Activated naive CD8-positive, alpha-beta T cell treated with anti-CD3 and anti-CD28 coated beads for 36 hours (primary cell): ENCODE measurements at regions not wholly inside any gene's neighbourhood (a gene's known extent, or its start where the extent isn't known, plus 50 kb on each side); places are given as distances from the start of the nearest gene placed in this dataset.
"Not testable (repeated sequence)": the region's sequence is repeated elsewhere in the genome, so short reads cannot be mapped to it uniquely, and the experiment has no call there.

Experiments
- DNase-seq: peaks from one replicate; pipeline ENCODE4 v3.0.0; 2021
- H3K27ac Mint-ChIP-seq: one replicate; pipeline ENCODE4 v1.8.0; 2022; ENCODE audit warnings: mild to moderate bottlenecking, moderate library complexity, mixed read lengths
- H3K27me3 Mint-ChIP-seq: one replicate; pipeline ENCODE4 v1.8.0; 2022; ENCODE audit warnings: mild to moderate bottlenecking, mixed read lengths
- H3K36me3 Mint-ChIP-seq: one replicate; pipeline ENCODE4 v1.8.0; 2021; ENCODE audit warnings: mild to moderate bottlenecking, mixed read lengths
- H3K4me1 Mint-ChIP-seq: one replicate; pipeline ENCODE4 v1.8.0; 2021; ENCODE audit warnings: mixed read lengths
- H3K4me3 Mint-ChIP-seq: one replicate; pipeline ENCODE4 v1.8.0; 2022; ENCODE audit warnings: mild to moderate bottlenecking, moderate library complexity, mixed read lengths
- H3K9me3 Mint-ChIP-seq: one replicate; pipeline ENCODE4 v1.8.0; 2022; ENCODE audit warnings: mixed read lengths

DNA sequence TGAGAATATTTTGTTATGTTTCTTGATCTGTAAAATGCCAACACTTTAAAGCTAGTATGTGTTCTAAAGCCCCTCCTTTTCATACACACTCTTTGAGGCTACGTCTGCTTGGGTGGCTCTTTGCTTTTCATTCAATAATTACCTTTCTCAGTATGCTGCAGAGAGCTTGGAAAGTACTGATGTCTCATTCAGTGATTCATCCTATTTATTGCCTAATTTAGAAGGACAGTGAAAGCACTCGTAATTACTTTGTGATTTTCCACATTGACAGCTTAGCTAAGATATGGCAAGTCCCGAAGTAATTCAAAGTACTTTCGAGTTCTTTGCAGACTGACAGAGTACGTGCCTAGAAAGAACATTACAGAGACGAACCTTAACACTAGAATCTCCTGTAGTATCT, 57.2 kb downstream of the BMP15 start:
- no peaks in the 10 kb centered on the region for H3K36me3 Mint-ChIP-seq
- H3K27me3 Mint-ChIP-seq: no peaks in the 10 kb centered on the region
- H3K27ac Mint-ChIP-seq: no peak overlapping the region
- H3K4me3 Mint-ChIP-seq: no peak overlapping the region
- no peak for DNase-seq
- H3K9me3 Mint-ChIP-seq: no peaks in the 10 kb centered on the region
- peaks cover 1% of the 10 kb centered on the region for H3K4me1 Mint-ChIP-seq

DNA sequence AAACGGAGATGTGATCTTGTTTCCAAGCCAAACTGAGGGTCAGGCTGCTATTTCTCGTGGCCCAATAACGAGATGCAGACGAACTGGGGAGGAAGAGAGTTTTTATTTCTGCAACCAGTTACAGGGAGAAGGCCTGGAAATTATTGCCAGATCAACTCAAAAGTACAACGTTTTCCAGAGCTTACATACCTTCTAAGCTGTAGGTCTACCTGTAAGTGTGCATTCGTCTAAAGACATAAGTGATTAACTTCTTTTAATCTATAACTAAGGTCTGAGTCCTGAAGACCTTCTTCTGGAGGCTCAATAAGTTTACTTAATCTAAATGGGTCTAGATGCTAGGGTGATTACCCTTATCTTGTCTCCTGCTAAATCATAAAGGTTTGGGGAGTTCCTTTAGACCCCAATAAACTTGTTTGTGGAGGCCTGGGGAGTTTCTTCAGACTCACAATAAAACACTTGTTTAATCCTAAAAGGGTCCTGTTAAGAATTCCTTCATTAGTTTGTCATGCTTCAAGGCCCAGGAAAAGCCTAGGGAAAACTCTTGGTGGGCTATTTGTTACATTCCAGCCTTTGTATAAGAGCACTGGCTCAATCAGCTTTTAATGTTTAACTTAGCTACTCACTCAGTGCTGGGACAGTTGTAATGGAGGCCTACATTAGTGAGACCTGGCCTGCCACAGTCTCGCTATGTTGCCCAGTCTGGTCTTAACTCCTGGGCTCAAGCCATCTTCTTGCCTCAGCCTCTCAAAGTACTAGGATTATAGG, 58.5 kb downstream of the BMP15 start:
- not testable (repeated sequence) for H3K4me3 Mint-ChIP-seq, H3K27ac Mint-ChIP-seq, H3K36me3 Mint-ChIP-seq, H3K27me3 Mint-ChIP-seq, H3K9me3 Mint-ChIP-seq, H3K4me1 Mint-ChIP-seq, DNase-seq

DNA sequence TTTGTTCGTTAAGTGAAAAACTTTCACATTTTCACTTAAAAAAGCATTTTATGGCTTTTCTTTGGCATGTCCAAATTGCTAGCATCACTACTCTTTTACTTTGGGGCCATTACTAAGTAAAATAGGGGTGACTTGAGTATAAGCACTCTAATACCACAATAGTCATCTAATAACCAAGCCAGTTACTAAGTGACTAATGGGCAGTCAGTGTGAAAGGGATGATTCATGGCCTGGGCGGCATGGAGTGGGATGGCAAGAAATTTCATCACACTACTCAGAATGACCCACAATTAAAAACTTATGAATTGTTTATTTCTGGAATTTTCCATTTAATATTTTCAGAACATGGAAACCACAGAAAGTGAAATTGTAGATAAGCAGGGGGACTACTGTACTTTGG, 60.9 kb downstream of the BMP15 start:
- no peaks in the 10 kb centered on the region for H3K27me3 Mint-ChIP-seq
- no peaks in the 10 kb centered on the region for H3K9me3 Mint-ChIP-seq
- H3K36me3 Mint-ChIP-seq: no peaks in the 10 kb centered on the region
- DNase-seq: peak; percentile 2
- no peak overlapping the region for H3K27ac Mint-ChIP-seq
- no peak overlapping the region for H3K4me3 Mint-ChIP-seq
- H3K4me1 Mint-ChIP-seq: no peaks in the 10 kb centered on the region

DNA sequence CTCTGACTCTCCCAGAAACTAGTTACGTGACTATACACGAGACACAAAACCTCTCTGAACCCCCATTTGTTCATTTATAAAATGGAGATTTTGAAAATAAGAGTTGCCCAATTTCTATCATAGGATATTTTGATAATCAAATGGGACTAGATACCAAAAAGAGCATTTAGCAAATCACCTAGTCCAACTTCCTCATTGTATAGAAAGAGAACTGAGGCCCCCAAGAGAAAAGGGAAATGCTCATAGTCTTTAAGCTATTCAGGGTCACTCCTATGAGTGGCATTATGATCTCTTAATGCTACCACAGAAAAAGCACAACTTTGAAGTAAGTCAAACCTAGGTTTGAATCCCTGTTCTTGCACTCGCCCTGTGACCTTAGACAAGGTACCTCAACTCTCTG, 62.7 kb downstream of the BMP15 start:
- Mint-ChIP-seq H3K4me3 (no peak overlapping the region), H3K9me3 (no peaks in the 10 kb centered on the region), H3K36me3 (no peaks in the 10 kb centered on the region), H3K27me3 (peaks cover 5% of the 10 kb centered on the region), H3K27ac (no peak overlapping the region), H3K4me1 (no peaks in the 10 kb centered on the region)
- no peak for DNase-seq

DNA sequence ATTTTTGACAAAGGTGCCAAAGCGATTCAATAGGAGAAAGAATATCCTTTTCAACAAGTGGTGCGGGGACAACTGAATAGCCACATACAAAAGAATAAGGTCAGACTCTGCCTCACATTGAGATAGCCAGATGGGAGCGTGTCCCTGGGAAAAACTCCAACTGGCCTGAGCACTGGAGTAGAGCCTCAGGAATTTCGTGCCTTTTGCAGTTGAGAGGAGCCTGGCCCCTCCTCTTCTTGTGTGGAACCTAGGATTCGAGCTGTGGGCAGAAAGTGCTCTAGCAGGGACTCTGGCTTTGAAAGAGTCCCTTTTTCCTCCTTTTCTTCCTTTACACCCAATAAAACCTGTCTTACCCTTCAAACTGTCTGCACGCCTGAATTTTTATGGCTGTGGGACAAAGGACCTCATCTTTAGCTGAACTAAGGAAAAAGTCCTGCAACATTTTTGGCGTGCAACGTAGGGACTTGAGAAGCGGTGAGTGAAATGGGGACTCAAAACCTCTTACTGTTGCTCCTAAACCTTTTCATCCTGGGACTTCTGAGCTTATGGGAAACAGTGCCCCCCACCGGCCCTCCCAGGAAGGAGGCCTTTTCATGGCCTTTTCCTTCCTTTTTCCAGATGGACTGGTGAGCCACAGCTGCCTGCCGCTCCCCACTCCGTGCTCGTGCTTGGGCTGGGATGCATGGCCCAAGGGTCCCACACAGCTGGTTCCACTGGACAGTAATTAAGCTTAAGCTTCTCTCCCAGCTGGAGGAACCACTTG, 68.6 kb downstream of the BMP15 start:
- no peak for DNase-seq
- H3K9me3 Mint-ChIP-seq: no peaks in the 10 kb centered on the region
- no peak overlapping the region for H3K4me3 Mint-ChIP-seq
- no peaks in the 10 kb centered on the region for H3K36me3 Mint-ChIP-seq
- H3K27me3 Mint-ChIP-seq: peaks cover 7% of the 10 kb centered on the region
- H3K27ac Mint-ChIP-seq: no peak overlapping the region
- H3K4me1 Mint-ChIP-seq: no peaks in the 10 kb centered on the region

DNA sequence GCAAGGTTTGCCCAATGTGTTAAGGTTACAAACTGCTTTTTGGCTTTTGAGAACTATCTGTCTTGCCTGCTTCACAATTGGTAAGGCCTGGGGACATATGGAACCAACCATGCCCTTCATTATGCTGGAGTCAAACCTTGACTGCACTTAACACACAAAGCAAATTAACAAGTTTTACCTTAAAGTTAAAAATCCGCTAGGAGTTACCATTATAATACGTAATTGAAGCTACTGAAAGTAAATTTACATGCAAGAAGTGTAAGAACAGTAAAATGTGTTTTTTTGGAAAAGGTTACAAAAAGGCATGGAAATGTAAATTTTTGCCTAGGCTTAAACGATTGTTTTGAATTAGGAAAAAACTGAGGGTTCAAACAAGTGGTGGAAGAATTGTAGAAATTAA, 69.7 kb downstream of the BMP15 start:
- H3K9me3 Mint-ChIP-seq: no peaks in the 10 kb centered on the region
- DNase-seq: no peak
- H3K27ac Mint-ChIP-seq: no peak overlapping the region
- H3K36me3 Mint-ChIP-seq: no peaks in the 10 kb centered on the region
- peaks cover 7% of the 10 kb centered on the region for H3K27me3 Mint-ChIP-seq
- H3K4me3 Mint-ChIP-seq: no peak overlapping the region
- H3K4me1 Mint-ChIP-seq: no peaks in the 10 kb centered on the region

DNA sequence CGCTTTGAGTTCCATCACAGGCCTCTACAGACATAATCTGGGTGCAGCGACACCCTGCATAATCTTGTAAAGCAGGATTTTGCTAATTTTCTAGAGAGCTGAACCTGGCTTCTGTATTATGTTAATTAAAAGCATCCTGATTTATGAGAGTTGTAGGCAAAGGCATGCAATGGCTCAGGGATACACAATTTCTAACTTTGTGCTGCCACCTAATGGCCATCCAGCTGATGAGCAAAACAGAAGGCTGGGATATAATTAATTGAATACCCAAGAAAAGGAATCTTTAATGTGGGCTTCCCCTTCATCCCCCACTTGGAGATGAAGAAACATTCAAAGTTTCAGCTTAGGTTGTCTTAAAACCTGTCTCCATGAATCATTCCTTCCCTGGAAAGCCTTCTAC, 78.1 kb downstream of the BMP15 start:
- H3K36me3 Mint-ChIP-seq: no peaks in the 10 kb centered on the region
- no peak overlapping the region for H3K4me3 Mint-ChIP-seq
- H3K27ac Mint-ChIP-seq: no peak overlapping the region
- H3K27me3 Mint-ChIP-seq: peaks cover 7% of the 10 kb centered on the region
- H3K4me1 Mint-ChIP-seq: no peaks in the 10 kb centered on the region
- no peak for DNase-seq
- no peaks in the 10 kb centered on the region for H3K9me3 Mint-ChIP-seq

DNA sequence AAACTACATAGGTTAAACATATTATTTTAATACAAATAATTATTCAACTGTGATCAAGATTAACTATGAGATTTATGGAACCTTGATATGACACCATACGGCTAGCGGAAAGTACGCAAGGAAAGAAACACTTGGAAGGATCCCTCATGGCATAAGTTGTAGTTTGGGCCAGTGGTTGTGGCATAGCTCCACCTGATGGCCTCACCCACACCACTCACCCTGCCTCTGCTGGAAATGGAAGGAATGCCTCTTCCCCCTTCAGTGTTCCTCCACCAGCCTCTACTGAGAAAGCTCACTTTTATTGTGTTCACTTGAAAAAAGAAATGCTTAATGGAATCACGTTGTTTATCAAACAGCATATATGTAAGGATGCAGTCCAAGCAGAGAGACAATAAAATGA, 86.4 kb downstream of the BMP15 start:
- no peak for DNase-seq
- Mint-ChIP-seq H3K4me1 (no peaks in the 10 kb centered on the region), H3K36me3 (no peaks in the 10 kb centered on the region), H3K27ac (no peak overlapping the region), H3K4me3 (no peak overlapping the region), H3K27me3 (no peaks in the 10 kb centered on the region), H3K9me3 (no peaks in the 10 kb centered on the region)

DNA sequence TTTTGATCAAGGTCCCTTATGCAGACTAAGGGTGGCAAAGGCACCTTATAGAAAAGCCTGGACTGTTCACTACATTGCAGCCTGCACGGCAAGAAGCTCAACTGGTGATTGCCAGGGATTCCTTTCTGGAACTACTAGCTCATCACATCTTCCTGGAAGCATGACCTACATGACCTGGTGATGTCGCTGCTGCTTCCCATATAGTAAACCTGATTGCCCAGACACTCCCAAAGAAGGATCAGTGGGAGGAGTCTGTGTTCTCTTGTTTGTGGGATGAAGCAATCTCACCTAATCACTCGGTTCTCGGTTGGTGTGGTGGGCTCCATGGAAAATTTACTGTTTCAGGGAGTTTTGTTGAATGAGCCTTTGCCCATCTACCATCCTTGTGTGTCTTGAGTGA, 89.8 kb downstream of the BMP15 start:
- not testable (repeated sequence) for H3K4me3 Mint-ChIP-seq, H3K27me3 Mint-ChIP-seq, H3K27ac Mint-ChIP-seq, DNase-seq, H3K9me3 Mint-ChIP-seq, H3K4me1 Mint-ChIP-seq, H3K36me3 Mint-ChIP-seq

DNA sequence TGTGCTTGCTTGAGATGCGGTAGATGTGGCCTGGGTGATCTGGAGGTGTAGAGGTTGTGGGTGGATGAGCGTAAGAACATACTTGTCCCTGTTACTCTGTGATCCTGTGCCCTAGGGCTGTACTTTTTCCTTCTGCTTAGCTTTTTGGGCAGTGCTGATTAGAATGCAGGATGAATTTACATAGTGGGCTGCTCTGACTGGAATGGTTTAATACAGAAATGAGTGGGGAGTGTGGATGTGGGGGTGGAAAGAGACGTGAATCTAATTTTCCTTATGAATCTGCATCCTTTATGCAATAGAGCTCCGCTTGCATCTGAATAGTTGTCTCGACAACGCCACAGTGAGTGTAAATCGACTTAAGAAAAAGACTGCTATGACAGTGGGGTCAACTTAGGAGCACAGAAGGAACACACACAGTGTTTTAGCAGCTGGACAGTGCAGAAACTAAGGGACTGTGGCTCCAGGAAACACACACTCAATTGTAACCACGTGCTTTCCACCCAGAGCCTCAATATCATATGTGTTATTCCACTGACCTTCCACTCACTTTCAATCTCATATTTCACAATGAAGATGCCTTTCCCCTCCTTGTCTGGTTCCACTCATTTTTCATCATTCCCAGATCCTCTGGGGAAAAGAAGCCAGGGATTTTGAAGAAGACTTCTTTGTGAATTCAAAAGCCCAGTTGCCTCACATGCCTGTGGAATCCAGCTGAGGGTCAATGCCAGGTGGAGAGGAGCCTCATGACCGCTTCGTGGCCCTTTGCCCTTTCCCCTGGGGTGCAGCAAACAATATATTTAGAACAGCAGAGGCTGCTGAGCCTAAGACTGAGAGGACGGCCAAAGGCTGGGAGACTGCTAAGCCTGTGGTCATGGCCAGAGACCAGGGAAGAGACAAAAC, 91.4 kb downstream of the BMP15 start:
- not testable (repeated sequence) for H3K9me3 Mint-ChIP-seq, H3K27me3 Mint-ChIP-seq, H3K4me1 Mint-ChIP-seq, H3K27ac Mint-ChIP-seq, H3K4me3 Mint-ChIP-seq, DNase-seq, H3K36me3 Mint-ChIP-seq

DNA sequence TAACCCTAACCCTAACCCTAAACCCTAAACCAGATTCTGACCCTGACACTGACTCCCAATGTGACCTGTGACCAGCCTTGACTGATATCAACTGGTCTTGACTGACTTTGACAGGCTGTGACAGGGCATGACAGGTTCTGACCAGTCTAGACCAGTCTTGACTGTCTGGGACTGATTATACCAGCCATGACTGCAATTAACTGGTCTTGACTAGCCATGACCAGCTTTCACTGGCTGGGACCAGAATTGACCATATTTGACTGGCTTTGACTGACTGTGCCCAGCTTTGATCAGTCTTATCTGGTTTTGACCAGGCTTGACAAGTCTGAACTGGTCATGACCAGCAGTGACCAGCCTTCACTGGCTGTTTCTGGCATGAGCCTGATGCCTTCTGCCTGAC, 95.5 kb downstream of the BMP15 start:
- no peak overlapping the region for H3K4me3 Mint-ChIP-seq
- no peak overlapping the region for H3K27ac Mint-ChIP-seq
- H3K9me3 Mint-ChIP-seq: no peaks in the 10 kb centered on the region
- no peak for DNase-seq
- no peaks in the 10 kb centered on the region for H3K36me3 Mint-ChIP-seq
- no peaks in the 10 kb centered on the region for H3K27me3 Mint-ChIP-seq
- no peaks in the 10 kb centered on the region for H3K4me1 Mint-ChIP-seq

DNA sequence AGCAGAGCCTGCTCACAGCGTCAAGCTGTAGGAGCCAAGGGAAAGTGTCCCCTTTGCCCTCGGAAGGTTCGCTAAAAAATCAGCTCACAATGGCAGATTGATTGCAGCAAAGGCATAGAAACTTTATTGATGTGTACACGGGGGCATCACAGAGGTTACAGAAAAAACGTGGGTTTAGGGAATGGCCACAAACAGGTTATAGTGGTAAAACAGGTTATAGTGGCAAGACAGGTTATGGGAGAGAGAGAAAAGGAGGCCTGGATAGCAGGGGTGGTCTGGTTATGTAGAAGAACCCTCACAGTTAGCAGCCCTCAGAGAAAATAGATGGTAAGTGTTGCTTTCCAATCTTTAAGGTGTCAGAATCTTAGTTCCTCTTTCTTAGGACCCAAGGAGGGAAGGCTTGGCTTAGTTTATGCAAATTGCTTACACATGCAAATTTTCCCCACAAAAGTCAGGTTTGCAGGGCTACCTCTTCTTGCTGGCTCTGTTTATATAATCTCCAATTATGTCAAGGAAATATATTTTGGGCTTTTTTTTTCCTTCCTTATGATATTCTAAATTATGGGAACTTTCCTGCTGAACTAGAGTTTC, 113.7 kb downstream of the BMP15 start:
- H3K4me3 Mint-ChIP-seq: no peak overlapping the region
- no peaks in the 10 kb centered on the region for H3K36me3 Mint-ChIP-seq
- H3K27me3 Mint-ChIP-seq: peaks cover 4% of the 10 kb centered on the region
- no peaks in the 10 kb centered on the region for H3K4me1 Mint-ChIP-seq
- no peak for DNase-seq
- H3K27ac Mint-ChIP-seq: no peak overlapping the region
- H3K9me3 Mint-ChIP-seq: no peaks in the 10 kb centered on the region

DNA sequence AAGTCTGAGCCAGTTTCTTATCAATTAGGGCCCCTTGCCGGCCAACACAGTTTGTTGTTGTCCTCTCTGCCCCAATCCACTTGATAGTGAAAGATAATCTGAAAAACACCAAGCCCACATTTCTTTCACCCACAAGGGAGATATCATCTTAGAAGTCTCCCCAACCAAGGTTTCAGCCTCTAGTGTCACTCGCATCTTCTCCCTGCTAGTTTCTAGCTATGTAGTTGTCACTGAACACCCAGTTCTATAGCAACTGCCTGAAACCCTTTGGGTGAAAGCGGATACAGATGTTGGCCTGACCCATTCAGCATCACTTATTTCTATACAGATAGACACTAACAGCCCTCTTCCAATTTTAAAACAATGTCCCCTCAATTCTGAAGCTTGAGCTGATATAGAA, 116.3 kb downstream of the BMP15 start:
- H3K4me1 Mint-ChIP-seq: no peaks in the 10 kb centered on the region
- no peaks in the 10 kb centered on the region for H3K36me3 Mint-ChIP-seq
- no peak overlapping the region for H3K27ac Mint-ChIP-seq
- peaks cover 4% of the 10 kb centered on the region for H3K27me3 Mint-ChIP-seq
- H3K4me3 Mint-ChIP-seq: no peak overlapping the region
- no peaks in the 10 kb centered on the region for H3K9me3 Mint-ChIP-seq
- DNase-seq: no peak

DNA sequence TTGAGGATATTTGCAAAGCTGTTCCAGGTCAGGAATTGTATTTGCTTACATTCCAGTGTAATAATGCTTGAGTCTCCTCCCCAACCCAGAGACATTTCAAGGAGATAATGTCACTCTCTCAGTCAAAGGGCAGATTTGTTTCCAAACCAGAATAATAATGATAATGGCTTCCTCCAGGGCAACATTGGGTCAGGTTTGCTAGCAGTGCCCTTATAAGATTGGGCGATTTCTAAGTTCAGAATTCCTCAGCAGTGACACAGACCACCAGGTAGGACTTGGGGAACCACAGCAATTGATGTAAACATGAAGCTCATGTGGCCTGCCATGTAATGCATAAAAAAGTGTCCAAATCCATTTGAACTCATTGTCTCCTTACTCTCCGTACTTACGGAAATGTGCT, 125.2 kb downstream of the BMP15 start:
- H3K27ac Mint-ChIP-seq: no peak overlapping the region
- H3K4me3 Mint-ChIP-seq: no peak overlapping the region
- no peaks in the 10 kb centered on the region for H3K4me1 Mint-ChIP-seq
- no peaks in the 10 kb centered on the region for H3K27me3 Mint-ChIP-seq
- DNase-seq: no peak
- no peaks in the 10 kb centered on the region for H3K36me3 Mint-ChIP-seq
- no peaks in the 10 kb centered on the region for H3K9me3 Mint-ChIP-seq

DNA sequence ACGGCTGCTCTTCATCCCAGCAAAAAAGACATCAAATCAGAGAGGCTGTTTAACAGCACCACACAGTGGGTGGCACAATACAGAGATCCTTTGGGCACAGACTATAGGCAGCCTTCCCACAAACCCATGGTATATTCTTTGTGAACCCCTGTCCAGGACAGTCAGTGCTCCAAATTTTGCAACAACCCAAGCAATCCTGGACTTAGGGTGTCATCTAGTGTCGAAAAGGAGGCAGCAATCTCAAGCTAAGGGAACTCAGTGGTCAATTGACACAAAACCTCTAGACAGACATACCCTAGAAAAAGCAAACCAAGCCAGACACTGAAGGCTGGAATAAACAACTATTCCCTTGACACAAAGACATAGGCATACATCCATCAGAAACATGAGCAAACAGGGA, 137.4 kb downstream of the BMP15 start:
- Mint-ChIP-seq H3K36me3 (no peaks in the 10 kb centered on the region), H3K27ac (no peak overlapping the region), H3K4me3 (no peak overlapping the region), H3K27me3 (peaks cover 12% of the 10 kb centered on the region), H3K4me1 (no peaks in the 10 kb centered on the region), H3K9me3 (no peaks in the 10 kb centered on the region)
- DNase-seq: no peak
